Retina (tissue), 1 donor: ENCODE measurements at regions not wholly inside any gene's neighbourhood (a gene's known extent, or its start where the extent isn't known, plus 50 kb on each side); places are given as distances from the start of the nearest gene placed in this dataset.

Experiments used
- DNase-seq: peaks from one replicate; pipeline ENCODE4 v3.0.0-alpha.2; 2016

DNA sequence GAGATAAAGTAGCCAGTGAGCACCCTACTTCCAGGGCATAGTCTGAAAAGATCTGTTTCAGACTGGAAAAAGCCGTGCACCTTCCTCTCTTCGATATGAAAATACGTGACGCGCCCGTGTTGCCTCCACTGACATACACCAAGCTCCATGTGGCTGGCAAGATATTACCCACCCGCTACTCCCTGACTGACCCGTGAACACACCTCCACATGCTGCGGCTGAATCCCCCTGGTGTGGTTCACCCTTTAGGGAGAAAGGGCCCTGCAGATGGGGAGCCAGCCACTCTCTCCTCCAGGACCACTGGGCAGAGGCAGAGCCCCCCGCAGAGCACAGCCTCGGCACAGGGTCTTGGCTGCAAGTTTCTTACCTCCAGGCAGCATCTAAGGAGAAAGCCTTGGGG lies 245.0 kb downstream of the BRD1 start:
- no peak for DNase-seq

DNA sequence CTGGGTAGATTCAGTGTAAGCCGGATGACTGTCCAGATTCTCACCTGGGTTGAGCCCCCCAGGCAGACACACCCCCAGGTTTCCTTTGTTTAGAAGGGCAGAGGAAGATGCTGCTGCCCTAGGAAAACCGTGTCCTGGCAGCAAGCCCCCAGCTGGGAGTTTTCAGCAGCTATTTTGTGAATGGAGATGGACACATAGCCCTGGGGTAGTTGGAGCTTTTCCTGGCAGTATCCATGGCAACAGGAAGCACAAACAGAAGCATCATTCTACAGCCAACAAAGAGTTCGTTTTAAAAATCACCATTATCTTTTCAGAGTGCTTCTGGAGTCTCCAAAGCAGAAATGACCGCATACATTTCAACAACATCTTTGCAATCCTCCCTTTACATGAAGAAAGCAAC lies 245.5 kb downstream of the BRD1 start:
- DNase-seq = no peak

DNA sequence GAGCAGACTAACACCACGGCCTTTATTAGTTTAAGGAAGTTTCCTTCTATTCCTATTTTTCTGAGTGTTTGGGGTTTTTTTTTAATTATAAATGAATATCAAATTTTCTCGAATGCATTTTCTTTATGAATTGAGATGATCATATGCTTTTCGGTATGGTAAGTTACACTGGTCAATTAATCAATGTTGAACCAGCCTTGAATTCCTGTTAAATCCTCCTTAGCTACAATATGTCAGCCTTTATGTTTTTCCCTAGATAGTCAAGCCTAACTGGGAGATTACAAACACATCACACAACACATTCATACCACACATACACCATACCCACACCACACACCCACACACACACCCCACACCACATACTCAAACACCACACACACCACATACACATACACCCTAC lies 247.6 kb downstream of the BRD1 start:
- no peak for DNase-seq

DNA sequence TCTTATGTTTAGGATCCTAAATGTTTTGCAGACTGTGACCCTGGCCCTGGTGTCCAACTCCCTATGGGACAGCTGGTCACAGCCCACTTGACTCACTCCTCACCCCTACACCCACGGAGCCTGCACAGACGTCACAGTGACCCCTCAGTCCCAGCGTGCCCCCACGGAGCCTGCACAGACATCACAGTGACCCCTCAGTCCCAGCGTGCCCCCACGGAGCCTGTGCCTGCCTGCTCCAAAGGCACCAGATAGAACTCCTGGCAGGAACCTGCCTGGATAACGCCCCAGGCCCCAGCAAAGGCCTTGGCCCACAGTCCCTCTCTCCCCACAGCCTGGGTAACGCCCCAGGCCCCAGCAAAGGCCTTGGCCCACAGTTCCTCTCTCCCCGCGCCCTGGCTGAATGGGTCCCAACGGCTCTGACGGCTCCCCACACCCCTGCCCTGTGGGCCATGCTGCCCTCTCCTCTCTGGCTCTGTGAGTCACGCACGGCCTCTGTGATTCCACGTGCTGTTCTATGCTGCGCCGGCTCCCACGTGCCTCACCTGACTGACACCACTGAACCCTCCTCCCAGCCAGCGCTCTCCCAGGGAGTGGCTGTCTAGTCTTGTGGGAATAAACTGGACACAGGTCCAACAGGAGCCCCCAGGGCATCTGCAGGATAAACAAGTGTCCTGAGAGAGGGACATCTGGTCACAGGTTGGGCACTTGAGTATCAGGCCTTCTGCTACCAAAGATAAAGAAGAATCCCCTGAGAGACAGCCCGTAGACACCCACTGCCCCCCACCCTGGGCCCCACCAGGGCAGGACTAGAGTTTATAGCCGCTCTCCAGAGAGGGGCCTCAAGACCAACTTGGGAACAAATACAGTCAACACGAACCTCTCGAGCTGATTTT lies 250.3 kb downstream of the BRD1 start:
- no peak for DNase-seq

DNA sequence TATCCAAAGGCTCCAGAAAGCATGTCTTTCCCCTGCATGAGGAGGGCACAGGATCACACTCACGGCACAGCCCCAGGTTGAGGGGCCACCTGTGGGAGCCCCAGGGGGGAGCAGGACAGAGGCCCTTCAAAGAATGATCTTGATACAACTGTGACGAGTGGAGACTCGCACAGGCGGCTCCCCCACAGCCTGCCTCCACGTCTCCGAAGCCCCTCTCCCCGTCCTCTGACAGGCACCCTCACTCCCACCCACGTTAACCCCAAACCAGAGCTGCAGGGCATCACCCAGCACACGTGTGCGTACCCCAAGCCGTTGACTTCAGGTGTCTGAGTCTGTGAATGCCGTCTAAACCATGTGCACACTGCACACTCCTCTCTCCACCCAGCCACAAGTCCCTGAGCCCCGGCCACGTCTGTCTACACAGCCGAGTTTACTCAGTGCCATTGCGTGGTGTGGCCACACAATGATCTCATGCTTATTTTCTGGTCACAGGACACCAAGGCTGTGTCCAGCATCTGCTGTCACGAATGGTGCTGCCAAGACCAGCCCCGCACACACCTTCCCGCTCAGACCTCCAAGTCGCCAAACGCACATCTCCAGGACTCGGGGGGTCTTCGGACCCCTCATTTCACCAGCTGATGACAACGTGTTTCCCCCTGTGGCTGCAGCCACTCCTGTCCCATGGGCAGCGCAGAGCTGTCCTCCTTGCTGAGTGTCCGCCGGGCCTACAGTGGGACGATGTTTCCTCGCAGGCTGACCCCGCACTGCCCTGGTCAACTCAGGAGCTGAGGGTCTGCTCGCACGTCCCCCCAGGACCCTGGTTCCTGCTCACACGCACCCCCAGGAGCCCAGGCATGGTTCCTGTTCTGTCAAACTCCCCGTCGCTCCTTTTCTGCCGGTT lies 251.2 kb downstream of the BRD1 start:
- no peak for DNase-seq

DNA sequence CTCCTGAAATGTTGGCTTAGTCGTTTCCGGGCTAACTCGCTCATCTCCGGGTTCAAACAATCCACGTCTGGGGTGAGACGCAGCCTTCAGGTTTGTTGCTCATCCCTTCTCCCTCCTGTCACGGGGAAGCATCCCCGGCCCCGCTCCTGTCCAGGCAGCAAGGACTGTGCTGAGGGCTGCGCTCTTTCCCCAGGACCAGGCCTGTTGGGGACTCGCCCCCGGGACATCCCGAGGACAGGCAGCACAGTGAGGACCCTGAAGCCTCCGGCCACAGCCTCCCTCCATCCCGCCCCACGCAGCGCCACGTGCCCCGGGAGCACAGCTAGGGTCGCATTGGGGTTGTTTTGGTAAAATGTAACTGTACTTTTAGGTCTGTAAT lies 252.0 kb downstream of the BRD1 start:
- DNase-seq = no peak

DNA sequence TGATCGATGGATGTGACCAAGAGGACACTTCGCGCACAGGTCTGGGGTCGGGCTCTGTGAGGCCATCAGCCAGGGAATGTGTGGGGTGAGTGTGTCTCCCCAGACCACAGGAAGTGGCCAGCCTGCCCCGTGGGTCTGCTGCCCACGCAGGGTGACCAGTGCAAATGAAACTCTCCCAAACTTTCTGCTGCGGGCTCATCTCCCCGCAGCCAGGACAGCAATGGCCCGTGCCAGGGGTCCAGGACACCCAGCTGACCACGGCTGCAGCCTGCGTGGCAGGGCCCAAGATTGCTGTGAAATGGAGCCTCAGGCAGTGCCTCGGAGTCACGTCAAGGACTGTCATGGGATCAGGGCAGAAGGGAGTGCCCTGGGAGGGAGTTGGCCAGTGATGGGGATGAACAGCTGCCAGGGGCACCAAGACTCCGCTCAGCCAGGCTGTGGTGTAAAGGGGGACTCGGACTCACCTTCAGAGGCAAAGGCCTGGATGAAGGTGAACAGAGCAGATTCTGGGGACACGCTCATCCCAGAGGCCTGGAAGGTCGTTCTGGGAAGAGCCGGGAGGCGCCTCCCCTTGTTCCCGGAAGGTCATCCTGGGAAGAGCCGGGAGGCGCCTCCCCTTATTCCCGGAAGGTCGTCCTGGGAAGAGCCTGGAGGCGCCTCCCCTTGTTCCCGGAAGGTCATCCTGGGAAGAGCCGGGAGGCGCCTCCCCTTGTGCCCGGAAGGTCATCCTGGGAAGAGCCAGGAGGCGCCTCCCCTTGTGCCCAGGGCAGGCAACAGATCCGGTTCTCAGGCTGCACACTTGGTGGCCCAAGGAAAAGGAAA lies 252.6 kb downstream of the BRD1 start:
- no peak for DNase-seq

DNA sequence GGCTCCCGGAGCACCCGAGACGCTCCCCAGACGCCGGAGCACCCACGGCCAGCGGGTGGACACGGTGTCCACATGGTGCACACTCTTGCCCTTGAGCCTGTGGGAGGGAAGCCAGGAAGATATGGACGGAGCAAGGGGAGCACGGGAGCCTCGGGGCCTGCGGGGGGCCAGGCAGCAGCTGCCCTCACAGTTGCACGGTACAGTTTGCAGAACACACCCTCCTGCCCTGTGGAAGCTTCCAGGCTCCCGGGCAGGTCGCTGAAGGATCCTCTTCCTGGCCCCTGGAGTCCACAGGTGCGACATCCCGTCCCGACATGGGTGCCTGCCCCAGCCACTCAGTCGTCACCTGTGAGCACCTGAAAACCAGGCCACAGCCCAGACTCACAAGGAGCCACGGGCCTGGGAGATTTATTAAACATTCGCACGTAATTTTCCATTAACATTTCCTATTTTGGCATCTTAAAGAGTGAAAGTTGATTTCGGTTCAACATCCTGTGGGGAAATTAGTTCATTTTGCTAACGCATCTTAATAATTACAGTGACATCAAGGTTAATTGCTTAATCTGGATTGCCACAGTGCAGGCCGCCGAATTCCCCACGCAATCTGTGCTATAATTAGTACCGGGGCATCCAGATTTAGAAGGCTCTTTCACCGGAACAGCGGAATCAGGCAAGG lies 253.3 kb downstream of the BRD1 start:
- DNase-seq = no peak

DNA sequence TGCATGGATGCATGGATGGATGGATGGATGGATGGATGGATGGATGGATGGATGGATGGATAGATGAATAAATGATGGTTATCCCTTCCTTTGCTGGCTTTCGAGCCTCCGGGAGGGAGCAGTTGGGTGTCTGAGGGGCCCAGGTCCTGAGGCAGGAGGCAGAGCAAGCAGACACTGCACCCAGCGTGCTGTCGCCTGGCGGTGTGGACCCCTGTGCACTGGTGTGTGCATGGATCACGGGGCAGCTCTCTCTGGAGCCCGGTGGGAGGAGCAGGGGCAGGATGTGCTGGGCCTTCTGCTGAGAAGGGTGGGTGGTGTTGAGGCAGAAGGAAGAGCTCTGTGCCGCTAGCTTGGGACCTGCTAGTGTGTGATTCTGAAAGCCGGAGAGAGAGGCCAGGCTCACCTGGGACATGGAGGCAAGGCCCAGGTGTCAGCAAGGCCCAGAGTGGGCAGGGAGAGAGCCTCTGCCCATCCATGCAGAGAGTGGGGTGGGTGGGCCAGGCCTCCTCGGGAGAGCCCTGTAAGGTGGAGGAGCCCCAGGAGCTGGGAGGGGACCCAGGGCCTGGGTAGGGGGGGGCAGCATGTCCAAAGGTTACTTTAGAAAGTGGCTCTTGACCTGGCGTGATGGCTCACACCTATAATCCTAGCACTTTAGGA lies 254.4 kb downstream of the BRD1 start:
- DNase-seq = no peak

DNA sequence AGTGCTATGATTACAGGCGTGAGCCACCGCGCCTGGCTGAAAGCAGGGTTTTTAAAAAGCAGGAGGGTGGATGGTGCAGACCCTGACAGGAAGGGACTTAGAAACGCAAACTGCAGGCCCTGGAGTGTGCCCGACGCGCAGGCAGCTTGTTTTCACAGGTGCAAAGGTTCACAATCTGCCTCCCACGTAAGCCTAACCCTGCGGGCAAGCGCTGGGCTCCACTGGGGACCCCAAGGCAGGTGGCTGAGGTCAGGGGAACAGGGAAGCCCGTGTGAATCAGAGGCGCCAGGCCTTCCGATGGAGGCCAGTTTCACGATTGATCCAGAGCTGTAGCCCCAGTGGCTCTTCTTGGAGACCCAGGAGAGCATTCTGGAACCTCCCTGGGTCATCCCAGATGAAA lies 256.3 kb downstream of the BRD1 start:
- no peak for DNase-seq

DNA sequence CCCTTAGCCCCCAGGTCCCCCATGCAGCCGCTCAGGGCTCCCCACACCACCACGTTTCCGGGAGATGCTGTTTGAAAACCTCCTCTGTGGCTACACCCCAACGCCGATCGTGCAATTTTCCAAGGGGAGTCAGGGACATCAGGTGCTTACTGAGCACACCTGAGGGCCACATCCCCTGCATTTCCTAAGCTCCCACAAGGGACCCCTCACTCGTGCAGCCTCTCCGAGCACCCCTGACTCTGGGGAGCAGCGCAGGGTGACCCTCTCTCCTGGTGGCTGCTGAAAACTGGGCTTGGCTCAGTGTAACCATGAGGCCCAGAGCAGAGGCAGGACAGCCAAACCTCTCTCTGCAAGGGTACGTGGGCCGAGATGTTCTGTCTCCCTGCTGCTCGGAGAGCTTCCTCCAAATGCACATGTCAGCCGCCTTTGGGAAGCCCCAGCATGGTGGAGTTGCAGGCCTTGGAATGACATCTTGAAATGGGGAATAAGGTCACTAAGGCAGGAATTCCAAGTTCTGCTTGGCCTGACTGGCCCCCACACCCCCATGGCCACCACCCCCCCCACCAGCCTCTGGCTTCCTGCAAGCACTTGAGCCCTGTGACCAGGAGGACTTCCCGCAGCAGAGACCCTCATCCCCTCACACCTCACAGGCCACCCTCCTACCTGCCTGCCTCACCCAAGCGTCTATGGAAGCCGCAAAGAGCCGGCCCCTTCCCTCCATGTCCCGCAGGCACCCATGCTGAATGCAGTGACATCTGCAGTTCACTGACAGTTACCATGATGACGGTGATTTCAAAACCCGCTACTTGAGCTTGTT lies 257.4 kb downstream of the BRD1 start:
- no peak for DNase-seq

DNA sequence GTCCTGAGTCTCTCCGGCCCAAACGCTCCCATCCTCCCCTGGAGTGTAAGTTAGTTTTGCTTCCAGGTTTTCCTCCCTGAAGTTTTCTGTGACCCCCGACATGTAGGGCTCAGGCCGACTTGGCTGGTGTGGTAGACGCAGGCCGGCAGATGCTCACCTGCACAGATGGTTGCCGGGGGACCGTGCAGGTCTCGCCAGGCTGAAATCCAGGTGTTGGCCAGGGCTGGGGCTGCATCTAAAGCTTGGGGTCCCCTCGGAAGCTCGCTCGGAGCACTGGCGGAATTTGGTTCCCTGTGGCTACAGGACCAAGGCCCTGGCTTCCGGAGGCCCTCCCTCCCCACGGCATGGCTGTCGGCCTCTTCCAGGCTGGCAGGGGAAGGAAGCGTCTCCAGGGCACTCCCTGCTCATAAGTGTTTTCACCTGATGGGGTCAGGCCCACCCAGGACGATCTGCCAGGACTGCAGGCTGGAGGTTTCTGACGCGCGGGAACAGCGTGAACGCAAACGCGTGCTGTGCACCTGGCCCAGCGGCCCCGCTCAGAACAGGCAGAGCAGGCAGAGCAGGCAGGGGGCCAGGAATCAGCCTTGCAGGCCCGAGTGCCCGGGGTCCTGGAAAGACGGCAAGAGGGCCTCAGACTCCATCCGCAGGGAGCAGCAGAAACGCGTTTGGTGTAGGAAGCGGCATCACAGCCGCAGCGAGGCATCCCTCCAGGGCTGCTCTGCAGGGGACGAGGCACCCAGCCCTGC lies 258.2 kb downstream of the BRD1 start:
- no peak for DNase-seq

DNA sequence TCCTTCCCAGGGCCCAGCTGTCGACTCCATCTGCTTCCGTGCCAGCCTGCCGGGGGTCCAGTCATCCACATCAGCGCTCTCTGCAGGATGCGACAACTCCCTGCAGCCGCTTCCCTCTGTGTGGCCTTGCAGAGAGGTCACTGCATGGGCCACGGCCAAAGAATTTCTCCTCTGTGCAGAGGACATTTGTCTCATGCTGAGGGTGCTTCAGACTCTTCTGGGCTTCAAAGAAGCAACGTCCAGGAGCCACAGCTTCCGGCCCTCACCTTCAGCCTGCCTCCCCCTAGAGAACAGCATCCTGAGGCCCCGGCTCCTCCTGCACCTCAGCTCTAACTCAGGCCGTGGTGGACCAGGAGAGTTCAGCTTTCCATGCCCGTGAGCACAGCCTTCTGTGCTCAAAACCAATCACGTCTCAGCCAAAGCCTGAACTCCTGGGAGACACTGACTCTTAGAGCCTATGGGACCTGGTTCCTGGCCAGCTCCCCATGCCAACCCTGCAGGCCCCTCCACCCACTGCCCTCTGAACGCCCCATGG lies 258.9 kb downstream of the BRD1 start:
- no peak for DNase-seq

DNA sequence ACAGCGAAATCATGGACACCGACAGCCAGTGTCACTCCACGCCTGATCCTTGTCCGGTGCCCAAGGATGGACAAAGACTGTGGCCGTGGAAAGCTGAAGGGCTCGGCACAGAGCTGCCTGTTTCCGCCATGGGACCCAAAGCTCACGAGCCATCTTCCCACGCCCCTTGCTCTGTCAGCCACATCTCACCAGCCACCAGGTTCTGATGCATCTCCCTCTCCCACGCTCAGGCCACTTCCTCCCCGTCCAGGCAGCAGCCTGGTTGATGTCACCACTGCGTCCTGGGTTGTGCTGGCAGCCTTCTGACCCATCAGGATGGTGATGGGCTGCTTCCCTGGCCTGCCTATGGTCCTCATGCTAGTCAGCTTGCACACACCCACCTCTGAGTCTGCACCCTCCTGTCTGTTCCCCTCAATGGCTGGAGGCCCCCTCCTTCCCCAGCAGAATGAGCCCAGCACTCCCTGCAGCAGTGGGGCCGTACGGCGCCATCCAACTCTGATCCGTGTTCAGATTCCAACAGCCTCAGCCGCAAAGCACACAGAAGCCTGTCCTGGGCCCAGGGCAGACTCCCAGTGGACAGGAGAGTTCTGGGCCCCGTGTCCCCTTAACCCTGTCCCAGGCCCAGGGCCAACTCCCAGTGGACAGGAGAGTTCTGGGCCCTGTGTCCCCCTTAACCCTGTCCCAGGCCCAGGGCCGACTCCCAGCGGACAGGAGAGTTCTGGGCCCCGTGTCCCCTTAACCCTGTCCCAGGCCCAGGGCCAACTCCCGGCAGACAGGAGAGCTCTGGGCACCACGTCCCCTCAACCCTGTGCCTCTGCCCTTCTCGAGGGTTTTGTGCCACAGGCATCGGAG lies 259.5 kb downstream of the BRD1 start:
- DNase-seq = no peak

DNA sequence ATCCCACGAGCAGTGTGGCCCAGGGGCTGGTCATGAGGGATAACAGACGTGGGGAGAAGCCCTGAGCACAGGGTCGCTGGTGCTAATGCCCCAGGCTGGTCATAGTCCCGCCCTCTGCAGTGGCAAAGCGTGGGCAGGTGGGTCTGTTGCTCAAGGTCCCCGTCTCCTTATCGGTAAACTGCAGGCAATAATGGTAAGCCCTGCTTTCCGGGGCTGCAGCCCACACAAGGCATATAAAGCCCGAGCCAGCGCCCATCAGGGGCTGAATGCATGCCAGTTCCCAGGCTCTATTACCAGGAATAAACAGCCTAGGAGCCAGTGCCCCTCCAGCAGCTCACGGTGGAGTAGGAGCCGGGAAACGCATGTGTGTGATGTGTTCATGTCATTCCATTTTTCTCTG lies 261.0 kb downstream of the BRD1 start:
- DNase-seq = no peak

DNA sequence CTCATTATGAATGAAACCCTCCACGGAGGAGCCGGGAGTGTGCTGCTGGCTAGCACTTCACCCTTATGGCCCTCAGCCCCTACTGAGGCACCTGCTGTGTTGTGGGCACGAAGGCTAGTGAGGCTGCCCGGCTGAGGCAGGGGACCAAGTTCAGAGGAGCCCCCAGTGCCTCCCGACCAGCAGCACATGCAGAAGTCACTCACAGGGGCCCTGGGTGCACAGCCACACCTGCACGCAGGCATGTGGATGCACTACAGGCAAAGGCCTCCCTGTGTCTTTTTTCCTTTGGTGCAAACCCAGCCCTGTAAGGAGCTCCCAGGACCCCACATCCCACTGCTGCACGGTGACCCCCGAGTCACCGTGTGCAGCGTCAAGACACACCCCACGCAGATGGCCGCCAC lies 261.5 kb downstream of the BRD1 start:
- DNase-seq = no peak

DNA sequence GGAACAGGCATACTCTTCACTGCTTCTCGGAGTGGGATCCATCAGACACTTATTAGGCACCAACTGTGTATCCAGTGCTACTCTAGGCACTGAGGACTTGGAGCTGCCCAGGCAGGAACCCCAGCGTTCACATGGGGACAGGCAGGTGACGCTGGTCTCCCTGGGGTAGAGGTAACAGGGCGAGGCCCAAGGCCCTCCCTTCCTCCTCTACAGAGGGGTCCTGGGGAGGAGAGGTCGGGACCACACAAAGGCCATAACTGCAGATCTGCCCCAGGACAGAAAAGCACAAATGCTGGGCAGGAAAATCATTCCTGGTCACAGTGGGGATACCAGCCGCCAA lies 262.2 kb downstream of the BRD1 start:
- DNase-seq = no peak

DNA sequence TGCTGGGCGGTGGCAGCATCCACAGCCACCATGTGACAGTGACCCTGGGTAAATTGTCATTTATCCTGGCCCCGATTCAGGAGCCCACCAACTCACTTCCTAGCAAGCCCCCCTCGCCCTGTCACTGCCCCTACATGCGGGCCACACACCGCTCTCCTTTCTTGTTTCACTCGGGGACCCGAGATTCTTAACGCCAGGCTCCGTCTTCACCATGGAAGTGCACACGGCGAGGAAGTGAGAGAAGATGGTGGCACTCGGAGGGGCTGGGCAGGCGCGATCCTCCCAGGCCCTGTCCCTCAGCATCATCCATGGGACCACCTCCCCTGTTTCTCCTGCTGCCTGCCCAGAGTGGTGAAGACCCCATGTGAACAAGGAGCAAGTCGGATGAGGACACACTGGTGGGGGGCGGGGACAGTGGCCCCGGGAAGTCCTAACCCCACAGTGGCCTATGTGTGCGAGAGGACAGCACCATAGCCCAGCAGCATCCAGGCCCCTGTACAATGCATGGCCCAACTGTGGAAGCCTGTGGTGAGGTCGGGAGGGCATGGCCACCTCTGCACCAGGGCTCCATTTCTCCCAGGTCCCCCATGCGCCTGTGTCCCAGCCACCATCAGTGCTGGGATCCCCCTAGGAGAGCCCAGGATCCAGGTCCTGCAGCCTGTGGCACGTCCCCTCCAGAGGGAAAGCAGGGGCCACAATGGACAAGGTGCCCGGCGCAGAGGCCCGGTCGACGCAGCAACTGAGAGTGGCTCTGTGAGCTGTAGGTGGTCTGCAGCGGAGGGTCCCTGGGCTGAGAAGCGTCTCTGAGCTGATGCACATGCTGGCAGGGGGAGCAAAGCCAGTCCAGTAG lies 262.8 kb downstream of the BRD1 start:
- DNase-seq = no peak
